ENCODE measurements at regions not wholly inside any gene's neighbourhood (a gene's known extent, or its start where the extent isn't known, plus 50 kb on each side); places are given as distances from the start of the nearest gene placed in this dataset.

DNA sequence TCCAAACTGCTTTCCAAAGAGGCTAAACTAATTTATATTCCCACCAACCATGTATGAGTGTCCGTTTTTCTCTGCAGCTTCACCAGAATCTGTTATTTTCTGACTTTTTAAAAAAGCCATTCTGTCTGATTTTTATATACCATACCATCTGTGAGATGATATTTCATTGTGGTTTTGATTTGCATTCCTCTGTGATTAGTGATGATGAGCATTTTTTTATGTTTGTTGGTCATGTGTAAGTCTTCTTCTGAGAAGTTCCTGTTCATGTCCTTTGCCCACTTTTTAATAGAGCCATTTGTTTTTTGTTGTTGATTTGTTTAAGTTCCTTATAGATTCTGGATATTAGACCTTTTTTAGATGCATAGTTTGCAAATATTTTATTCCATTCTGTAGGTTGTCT lies 179.4 kb upstream of the ALCAM start (continued):
- TF ChIP-seq POLR2AphosphoS5 (IDR thresholded peaks at IDR 0.05; ENCODE audit: low read length) = no peak
- TF ChIP-seq MTA2 (IDR thresholded peaks at IDR 0.05; ENCODE audit: low read depth) = no peak
- no peak for TF ChIP-seq SMAD1 (IDR thresholded peaks at IDR 0.05; ENCODE audit: low read depth, partially characterized antibody)
- TF ChIP-seq ZNF622 (IDR thresholded peaks at IDR 0.05) = no peak
- TF ChIP-seq POU2F2 (IDR thresholded peaks at IDR 0.05; ENCODE audit: borderline replicate concordance, low read depth, low read length) = no peak
- TF ChIP-seq KDM1A (IDR thresholded peaks at IDR 0.05; ENCODE audit: borderline replicate concordance) = no peak

DNA sequence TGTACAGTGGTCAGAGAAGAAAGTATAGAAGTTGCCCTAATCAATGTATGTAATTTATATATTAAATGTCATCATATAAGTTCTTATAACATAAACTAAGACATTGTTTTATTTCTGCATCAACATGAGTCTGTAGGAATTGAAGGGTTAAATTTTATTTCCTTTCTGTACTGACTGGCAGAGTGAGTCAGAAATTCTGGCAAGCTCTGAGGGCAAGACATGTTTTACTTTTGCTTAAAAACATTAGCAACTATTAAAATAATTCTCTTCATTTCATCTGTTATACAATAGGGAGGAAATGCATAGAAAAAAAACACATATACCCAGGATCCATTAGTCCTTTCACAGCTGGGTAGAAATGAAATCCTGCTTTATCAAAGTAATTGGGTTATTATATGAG lies 171.4 kb upstream of the ALCAM start:
- ChIA-PET POLR2A (no interaction called here), RAD21 (ENCODE audit: unreplicated experiment) (no interaction called here), CTCF (no interaction called here), SMC1A (ENCODE audit: uncharacterized antibody, unreplicated experiment) (no interaction called here)
- BruUV-seq (replicated peaks) = no TSS peak
- no peak for FAIRE-seq
- Histone ChIP-seq H3K36me3 (ENCODE audit: control insufficient read depth in 2 of 2, insufficient read depth in 2 of 2, low read length in 1 of 2) (no peaks in the 10 kb centered on the region), H3K4me2 (ENCODE audit: control insufficient read depth, insufficient read depth) (no peak overlapping the region), H3K9ac (ENCODE audit: control insufficient read depth, insufficient read depth, low read length) (no peak overlapping the region), H3K4me1 (ENCODE audit: control insufficient read depth, insufficient read depth, low read length) (no peaks in the 10 kb centered on the region), H3K27ac (ENCODE audit: control insufficient read depth, insufficient read depth) (no peak overlapping the region), H3K27me3 (replicated peaks in 1 of 2; ENCODE audit: control insufficient read depth in 2 of 2, insufficient read depth in 2 of 2, low read length in 1 of 2) (no peaks in the 10 kb centered on the region), H3K79me2 (ENCODE audit: control insufficient read depth, insufficient read depth, low read length) (no peaks in the 10 kb centered on the region), H2AFZ (ENCODE audit: control insufficient read depth, low read depth, low read length) (no peak overlapping the region), H3K9me3 (replicated peaks; ENCODE audit: control insufficient read depth, insufficient read depth, low read length) (no peaks in the 10 kb centered on the region), H3K4me3 (no peak overlapping the region), H4K20me1 (ENCODE audit: control insufficient read depth, insufficient read depth) (no peaks in the 10 kb centered on the region)
- ATAC-seq = no peak
- intact Hi-C loops (cut with micrococcal nuclease; ENCODE audit: unreplicated experiment) (no loop called here), in situ Hi-C loops (cut with MboI) (no loop called here)
- TF ChIP-seq EGR1 (IDR thresholded peaks at IDR 0.05; ENCODE audit: borderline replicate concordance in 1 of 2, low read depth in 2 of 2, low read length in 2 of 2) (no peak), NR2C2 (IDR thresholded peaks at IDR 0.05; ENCODE audit: borderline replicate concordance, control insufficient read depth, insufficient read length, low read depth) (no peak), CREM (IDR thresholded peaks at IDR 0.05; ENCODE audit: low read depth) (no peak), ZNF384 (IDR thresholded peaks at IDR 0.05; ENCODE audit: borderline replicate concordance, low read depth, low read length) (no peak)
- no peak for DNase-seq (ENCODE audit: low read depth, low spot score)
